Naive thymus-derived CD4-positive, alpha-beta T cell (primary cell): ENCODE measurements at regions not wholly inside any gene's neighbourhood (a gene's known extent, or its start where the extent isn't known, plus 50 kb on each side); places are given as distances from the start of the nearest gene placed in this dataset.

Experiments used
- ATAC-seq: fragments of 150-1000 bp; cut with Tn5 transposase; 2 replicates; pipeline ENCODE4 v1.10.0; 2021; ENCODE audit warnings: mild to moderate bottlenecking, moderate library complexity
- CTCF ChIA-PET: fragments of 350-600 bp; sonication (Branson Sonifier 250); formaldehyde crosslinking; loops from one replicate; lab custom pipeline; 2021; ENCODE audit warnings: antibody characterized with exemption; lab: Charles Lee
- POLR2A ChIA-PET: fragments of 350-600 bp; sonication (Branson Sonifier 250); formaldehyde crosslinking; loops from one replicate; lab custom pipeline; 2021; ENCODE audit warnings: antibody characterized with exemption, inconsistent platforms; lab: Charles Lee
- DNase-seq, 9 donors: peaks; one replicate each; pipeline versions ENCODE4 v3.0.0 to v3.0.0-alpha.2; 2020 to 2022; ENCODE audit warnings: mixed read lengths in 1 of 9
- H3K27ac ChIP-seq: one replicate; pipeline ENCODE4 v1.7.0; 2013; ENCODE audit warnings: mild to moderate bottlenecking, low read depth, low read length, moderate library complexity
- H3K27me3 ChIP-seq, 2 donors: one replicate each; pipeline ENCODE4 v1.7.0; 2013; ENCODE audit warnings: low read length in 2 of 2, mild to moderate bottlenecking in 2 of 2, moderate library complexity in 2 of 2; ENCODE audit not compliant: control insufficient read depth in 2 of 2, insufficient read depth in 2 of 2
- H3K36me3 ChIP-seq, 3 experiments: 1 replicate in 2 of 3; 2 replicates in 1 of 3; pipeline ENCODE4 v1.7.0; 2013; ENCODE audit warnings: low read length in 3 of 3, mild to moderate bottlenecking in 3 of 3, moderate library complexity in 1 of 3; ENCODE audit not compliant: insufficient read depth in 3 of 3, control insufficient read depth in 2 of 3
- H3K4me1 ChIP-seq, 2 donors: one replicate each; pipeline ENCODE4 v1.7.0; 2013; ENCODE audit warnings: low read length in 2 of 2, mild to moderate bottlenecking in 2 of 2, moderate library complexity in 1 of 2; ENCODE audit not compliant: control insufficient read depth in 2 of 2, insufficient read depth in 2 of 2
- H3K4me3 ChIP-seq: 2 replicates; pipeline ENCODE4 v1.7.0; 2013; ENCODE audit warnings: mild to moderate bottlenecking, low read length
- H3K9me3 ChIP-seq, 3 experiments: 1 replicate in 2 of 3; 2 replicates in 1 of 3; pipeline ENCODE4 v1.7.0; 2013; ENCODE audit warnings: low read length in 3 of 3; ENCODE audit not compliant: control insufficient read depth in 2 of 3
- H3K27ac Mint-ChIP-seq, 9 donors: one replicate each; pipeline ENCODE4 v1.8.0; 2020 to 2022; ENCODE audit warnings: mixed read lengths in 9 of 9, mild to moderate bottlenecking in 8 of 9, moderate library complexity in 5 of 9, inconsistent platforms in 2 of 9
- H3K27me3 Mint-ChIP-seq, 5 donors: one replicate each; pipeline ENCODE4 v1.8.0; 2021 to 2022; ENCODE audit warnings: mixed read lengths in 5 of 5, mild to moderate bottlenecking in 1 of 5
- H3K36me3 Mint-ChIP-seq, 5 donors: one replicate each; pipeline ENCODE4 v1.8.0; 2020 to 2022; ENCODE audit warnings: mixed read lengths in 5 of 5, mild to moderate bottlenecking in 3 of 5, inconsistent platforms in 1 of 5
- H3K4me1 Mint-ChIP-seq, 7 donors: one replicate each; pipeline ENCODE4 v1.8.0; 2020 to 2022; ENCODE audit warnings: mixed read lengths in 7 of 7, mild to moderate bottlenecking in 3 of 7, inconsistent platforms in 1 of 7
- H3K4me3 Mint-ChIP-seq, 10 donors: one replicate each; pipeline ENCODE4 v1.8.0; 2020 to 2022; ENCODE audit warnings: mild to moderate bottlenecking in 10 of 10, mixed read lengths in 10 of 10, moderate library complexity in 6 of 10, inconsistent platforms in 2 of 10
- H3K9me3 Mint-ChIP-seq, 11 donors: one replicate each; pipeline ENCODE4 v1.8.0; 2020 to 2022; ENCODE audit warnings: mixed read lengths in 11 of 11, mild to moderate bottlenecking in 4 of 11, inconsistent platforms in 1 of 11, moderate library complexity in 1 of 11
- intact Hi-C, 2 donors: fragments of 100-400 bp; cut with micrococcal nuclease; formaldehyde crosslinking; loops; one replicate each; pipeline ENCODE4 v1.15.1; 2023

- POLR2A ChIA-PET, result no interaction called here
Observed at GRCh38 chr4:71958978-71959377, 72.8 kb upstream of the NPFFR2 start.

GRCh38 chr4:71962622-71963264 is 69.1 kb upstream of the NPFFR2 start:
- H3K4me3 Mint-ChIP-seq, result no peak overlapping the region
- H3K36me3 Mint-ChIP-seq, result no peaks in the 10 kb centered on the region
- Histone ChIP-seq H3K9me3 (no peaks in the 10 kb centered on the region), H3K27ac (no peak overlapping the region), H3K27me3 (no peaks in the 10 kb centered on the region), H3K4me3 (no peak overlapping the region), H3K4me1 (no peaks in the 10 kb centered on the region), H3K36me3 (no peaks in the 10 kb centered on the region)
- no peaks in the 10 kb centered on the region for H3K27me3 Mint-ChIP-seq
- H3K9me3 Mint-ChIP-seq, result peaks cover 0 to 10% (median 2%) of the 10 kb centered on the region in 11 donors
- no peak for ATAC-seq
- ChIA-PET CTCF (no interaction called here), POLR2A (no interaction called here)
- intact Hi-C loops, result no loop called here
- no peak overlapping the region for H3K27ac Mint-ChIP-seq
- DNase-seq, result no peak
- H3K4me1 Mint-ChIP-seq, result peaks cover 0 to 2% (median 0%) of the 10 kb centered on the region in 7 donors

More at GRCh38 chr4:71958978-71959377, 72.8 kb upstream of the NPFFR2 start:
- no peak for ATAC-seq
- Mint-ChIP-seq H3K27ac (no peak overlapping the region), H3K9me3 (peaks cover 0 to 11% (median 4%) of the 10 kb centered on the region in 11 donors), H3K27me3 (no peaks in the 10 kb centered on the region), H3K36me3 (no peaks in the 10 kb centered on the region), H3K4me1 (peaks cover 0 to 2% (median 0%) of the 10 kb centered on the region in 7 donors), H3K4me3 (no peak overlapping the region)
- no peak overlapping the region for H3K27ac ChIP-seq
- DNase-seq, result no peak
- no peaks in the 10 kb centered on the region for H3K36me3 ChIP-seq
- no peaks in the 10 kb centered on the region for H3K27me3 ChIP-seq
- CTCF ChIA-PET, result no interaction called here
- H3K4me1 ChIP-seq, result no peaks in the 10 kb centered on the region
- H3K9me3 ChIP-seq, result no peaks in the 10 kb centered on the region
- intact Hi-C loops, result no loop called here
- H3K4me3 ChIP-seq, result no peak overlapping the region

GRCh38 chr4:71974681-71975080 is 57.1 kb upstream of the NPFFR2 start:
- Mint-ChIP-seq H3K9me3 (peaks cover 0 to 5% (median 0%) of the 10 kb centered on the region in 11 donors), H3K36me3 (no peaks in the 10 kb centered on the region), H3K27me3 (no peaks in the 10 kb centered on the region), H3K4me1 (no peaks in the 10 kb centered on the region), H3K27ac (no peak overlapping the region), H3K4me3 (no peak overlapping the region)
- Histone ChIP-seq H3K4me3 (no peak overlapping the region), H3K27ac (no peak overlapping the region), H3K9me3 (no peaks in the 10 kb centered on the region), H3K27me3 (no peaks in the 10 kb centered on the region), H3K4me1 (no peaks in the 10 kb centered on the region), H3K36me3 (no peaks in the 10 kb centered on the region)
- DNase-seq (no peak), ATAC-seq (no peak)
- CTCF ChIA-PET, result no interaction called here
- POLR2A ChIA-PET, result no interaction called here
- intact Hi-C loops, result no loop called here

GRCh38 chr4:71976523-71976922 is 55.3 kb upstream of the NPFFR2 start:
- intact Hi-C loops, result no loop called here
- no peak overlapping the region for H3K27ac ChIP-seq
- POLR2A ChIA-PET, result no interaction called here
- H3K27me3 ChIP-seq, result no peaks in the 10 kb centered on the region
- CTCF ChIA-PET, result no interaction called here
- H3K36me3 ChIP-seq, result no peaks in the 10 kb centered on the region
- H3K4me3 ChIP-seq, result no peak overlapping the region
- no peaks in the 10 kb centered on the region for H3K36me3 Mint-ChIP-seq
- H3K27ac Mint-ChIP-seq, result no peak overlapping the region
- no peaks in the 10 kb centered on the region for H3K27me3 Mint-ChIP-seq
- H3K9me3 ChIP-seq, result no peaks in the 10 kb centered on the region
- no peaks in the 10 kb centered on the region for H3K4me1 ChIP-seq
- ATAC-seq (no peak), DNase-seq (no peak)
- H3K4me3 Mint-ChIP-seq, result no peak overlapping the region
- no peaks in the 10 kb centered on the region for H3K4me1 Mint-ChIP-seq
- peaks cover 0 to 5% (median 0%) of the 10 kb centered on the region in 11 donors for H3K9me3 Mint-ChIP-seq

- POLR2A ChIA-PET, result no interaction called here
- H3K9me3 Mint-ChIP-seq, result peaks cover 0 to 5% (median 0%) of the 10 kb centered on the region in 11 donors
- DNase-seq (no peak), ATAC-seq (no peak)
- intact Hi-C loops, result no loop called here
- no peaks in the 10 kb centered on the region for H3K36me3 Mint-ChIP-seq
- H3K4me3 Mint-ChIP-seq, result no peak overlapping the region
- CTCF ChIA-PET, result no interaction called here
- Histone ChIP-seq H3K9me3 (no peaks in the 10 kb centered on the region), H3K27ac (no peak overlapping the region), H3K27me3 (no peaks in the 10 kb centered on the region), H3K36me3 (no peaks in the 10 kb centered on the region), H3K4me1 (no peaks in the 10 kb centered on the region), H3K4me3 (no peak overlapping the region)
- H3K27ac Mint-ChIP-seq, result no peak overlapping the region
- H3K4me1 Mint-ChIP-seq, result no peaks in the 10 kb centered on the region
- H3K27me3 Mint-ChIP-seq, result no peaks in the 10 kb centered on the region
Observed at GRCh38 chr4:71978210-71978835, 53.5 kb upstream of the NPFFR2 start.

GRCh38 chr4:71980976-71981375 is 50.8 kb upstream of the NPFFR2 start:
- ChIA-PET CTCF (no interaction called here), POLR2A (no interaction called here)
- DNase-seq, result no peak
- H3K4me1 ChIP-seq, result no peaks in the 10 kb centered on the region
- Mint-ChIP-seq H3K27me3 (no peaks in the 10 kb centered on the region), H3K4me3 (no peak overlapping the region), H3K36me3 (no peaks in the 10 kb centered on the region), H3K4me1 (no peaks in the 10 kb centered on the region), H3K9me3 (peaks cover 0 to 9% (median 0%) of the 10 kb centered on the region in 11 donors), H3K27ac (no peak overlapping the region)
- no peak overlapping the region for H3K27ac ChIP-seq
- no peaks in the 10 kb centered on the region for H3K9me3 ChIP-seq
- ATAC-seq, result no peak
- intact Hi-C loops, result no loop called here
- H3K36me3 ChIP-seq, result no peaks in the 10 kb centered on the region
- H3K27me3 ChIP-seq, result no peaks in the 10 kb centered on the region
- H3K4me3 ChIP-seq, result no peak overlapping the region
